Hepatocyte (in vitro differentiated cells): ENCODE measurements at regions not wholly inside any gene's neighbourhood (a gene's known extent, or its start where the extent isn't known, plus 50 kb on each side); places are given as distances from the start of the nearest gene placed in this dataset.
A peak's percentile ranks its signal among the peaks of the same experiment; 100 is the strongest.

Source experiments
- DNase-seq: peaks from one replicate; pipeline ENCODE4 v3.0.0-alpha.2; 2016; ENCODE audit warnings: low spot score
- H2AFZ ChIP-seq: fragments of 200-600 bp; sonication (generic); 2 replicates; pipeline ENCODE4 v1.6.0; 2016; ENCODE audit warnings: antibody characterized with exemption, mild to moderate bottlenecking
- H3K27ac ChIP-seq: fragments of 200-600 bp; sonication (generic); 2 replicates; pipeline ENCODE4 v1.5.1; 2016; ENCODE audit warnings: mild to moderate bottlenecking
- H3K27me3 ChIP-seq: fragments of 200-600 bp; sonication (generic); 2 replicates; pipeline ENCODE4 v1.6.1; 2016
- H3K36me3 ChIP-seq: fragments of 200-600 bp; sonication (generic); replicated peaks from 2 replicates; pipeline ENCODE4 v1.5.1; 2016; ENCODE audit warnings: low read depth; ENCODE audit not compliant: insufficient read depth
- H3K4me1 ChIP-seq: fragments of 200-600 bp; sonication (generic); 2 replicates; pipeline ENCODE4 v1.5.1; 2016; ENCODE audit warnings: mild to moderate bottlenecking, moderate library complexity; ENCODE audit not compliant: insufficient read depth
- H3K4me2 ChIP-seq: fragments of 200-600 bp; sonication (generic); 2 replicates; pipeline ENCODE4 v1.6.0; 2016
- H3K4me3 ChIP-seq: fragments of 200-600 bp; sonication (generic); 2 replicates; pipeline ENCODE4 v1.5.1; 2016; ENCODE audit warnings: mild to moderate bottlenecking
- H3K79me2 ChIP-seq: fragments of 200-600 bp; sonication (generic); 2 replicates; pipeline ENCODE4 v1.6.0; 2017; ENCODE audit warnings: mild to moderate bottlenecking
- H3K9me2 ChIP-seq: fragments of 200-600 bp; sonication (generic); replicated peaks from 2 replicates; pipeline ENCODE4 v1.6.0; 2017; ENCODE audit warnings: mild to moderate bottlenecking; ENCODE audit not compliant: insufficient read depth
- H3K9me3 ChIP-seq: fragments of 200-600 bp; sonication (generic); 2 replicates; pipeline ENCODE4 v1.5.1; 2016; ENCODE audit warnings: low read depth, mild to moderate bottlenecking
- H4K20me1 ChIP-seq: fragments of 200-600 bp; sonication (generic); 2 replicates; pipeline ENCODE4 v1.6.0; 2016; ENCODE audit warnings: mild to moderate bottlenecking; ENCODE audit not compliant: insufficient read depth, poor library complexity, severe bottlenecking
- CTCF ChIP-seq: fragments of 200-600 bp; sonication (generic); IDR thresholded peaks from 2 replicates; pipeline ENCODE4 v1.5.1; 2016; ENCODE audit warnings: antibody characterized with exemption, mild to moderate bottlenecking; ENCODE audit not compliant: poor library complexity
- EZH2 ChIP-seq: fragments of 200-600 bp; sonication (generic); IDR thresholded peaks from 2 replicates; pipeline ENCODE4 v1.6.1; 2016; ENCODE audit warnings: antibody characterized with exemption, mild to moderate bottlenecking, borderline replicate concordance
- EZH2phosphoT487 ChIP-seq: fragments of 200-600 bp; sonication (generic); IDR thresholded peaks from one replicate; pipeline ENCODE4 v1.6.1; 2018; ENCODE audit warnings: antibody characterized with exemption, mild to moderate bottlenecking, low read depth, moderate library complexity; ENCODE audit not compliant: unreplicated experiment, severe bottlenecking
- WGBS: methylation state at CpG from one replicate; pipeline ENCODE4 v1.1.6; 2016; ENCODE audit warnings: low lambda C conversion rate; ENCODE audit errors: missing lambda C conversion rate; 5-methylcytosine and 5-hydroxymethylcytosine counted together

GRCh38 chr1:54497338-54497737 lies 50.7 kb upstream of the ACOT11 start:
- H3K4me1 ChIP-seq, result no peaks in the 10 kb centered on the region
- H3K27ac ChIP-seq, result no peak overlapping the region
- no peaks in the 10 kb centered on the region for H3K79me2 ChIP-seq
- no peaks in the 10 kb centered on the region for H3K36me3 ChIP-seq
- no peaks in the 10 kb centered on the region for H4K20me1 ChIP-seq
- H3K27me3 ChIP-seq, result no peaks in the 10 kb centered on the region
- no peak overlapping the region for H2AFZ ChIP-seq
- H3K9me3 ChIP-seq, result no peaks in the 10 kb centered on the region
- TF ChIP-seq EZH2phosphoT487 (no peak), EZH2 (no peak)
- H3K4me2 ChIP-seq, result no peak overlapping the region
- WGBS, result 90% methylated on average over 6 of the region's 6 CpGs
- no peaks in the 10 kb centered on the region for H3K9me2 ChIP-seq
- no peak for DNase-seq
- no peak overlapping the region for H3K4me3 ChIP-seq

GRCh38 chr1:54495954-54496353 lies 52.1 kb upstream of the ACOT11 start:
- Histone ChIP-seq H4K20me1 (no peaks in the 10 kb centered on the region), H3K4me2 (no peak overlapping the region), H3K36me3 (no peaks in the 10 kb centered on the region), H3K9me2 (no peaks in the 10 kb centered on the region), H3K79me2 (no peaks in the 10 kb centered on the region), H3K4me3 (no peak overlapping the region), H2AFZ (no peak overlapping the region), H3K4me1 (peaks cover 1% of the 10 kb centered on the region), H3K9me3 (no peaks in the 10 kb centered on the region), H3K27me3 (no peaks in the 10 kb centered on the region), H3K27ac (no peak overlapping the region)
- DNase-seq, result no peak
- TF ChIP-seq EZH2 (no peak), CTCF (no peak), EZH2phosphoT487 (no peak)
- WGBS, result 95% methylated on average over 7 of the region's 7 CpGs

GRCh38 chr1:54493608-54494007 lies 54.4 kb upstream of the ACOT11 start:
- Histone ChIP-seq H3K4me2 (no peak overlapping the region), H3K9me3 (no peaks in the 10 kb centered on the region), H3K9me2 (no peaks in the 10 kb centered on the region), H3K36me3 (no peaks in the 10 kb centered on the region), H3K27ac (no peak overlapping the region), H2AFZ (no peak overlapping the region), H4K20me1 (no peaks in the 10 kb centered on the region), H3K27me3 (no peaks in the 10 kb centered on the region), H3K4me3 (no peak overlapping the region), H3K79me2 (no peaks in the 10 kb centered on the region), H3K4me1 (peaks cover 13% of the 10 kb centered on the region)
- 97% methylated on average over 2 of the region's 2 CpGs for WGBS
- TF ChIP-seq EZH2, result no peak
- no peak for TF ChIP-seq CTCF
- TF ChIP-seq EZH2phosphoT487, result no peak
- no peak for DNase-seq

GRCh38 chr1:54490361-54491248 lies 57.4 kb upstream of the ACOT11 start:
- peak overlapping the region; percentile 94 for H3K4me2 ChIP-seq

More at GRCh38 chr1:54490361-54491248, 57.4 kb upstream of the ACOT11 start:
- Histone ChIP-seq H3K27me3 (no peaks in the 10 kb centered on the region), H3K9me2 (no peaks in the 10 kb centered on the region), H3K79me2 (no peaks in the 10 kb centered on the region), H3K4me3 (no peak overlapping the region), H4K20me1 (no peaks in the 10 kb centered on the region), H3K36me3 (no peaks in the 10 kb centered on the region), H3K4me1 (peaks cover 30% of the 10 kb centered on the region), H3K27ac (peak overlapping the region; percentile 99), H3K9me3 (no peaks in the 10 kb centered on the region), H2AFZ (no peak overlapping the region)
- TF ChIP-seq CTCF (no peak), EZH2 (no peak), EZH2phosphoT487 (no peak)
- WGBS, result 26% methylated on average over 17 of the region's 22 CpGs
- peak; percentile 79 for DNase-seq
